Panc1 (cell line): ENCODE measurements at regions not wholly inside any gene's neighbourhood (a gene's known extent, or its start where the extent isn't known, plus 50 kb on each side); places are given as distances from the start of the nearest gene placed in this dataset.

Experiments used
- ATAC-seq: fragments of 200-7000 bp; cut with Tn5 transposase; 2 replicates; pipeline ENCODE4 v1.9.1; 2020; ENCODE audit warnings: mild to moderate bottlenecking, moderate library complexity
- BruUV-seq: library from RNA; stranded (reverse); fragments of 400-500 nt; replicated peaks from 2 replicates; lab custom pipeline; 2021; lab: Mats Ljungman, UMichigan
- CTCF ChIA-PET: fragments of 300-600 bp; sonication (Branson Sonifier 250); formaldehyde crosslinking; loops from one replicate; lab custom pipeline; 2022; ENCODE audit warnings: antibody characterized with exemption; lab: Charles Lee
- POLR2A ChIA-PET: fragments of 300-600 bp; sonication (Branson Sonifier 250); formaldehyde crosslinking; loops from one replicate; lab custom pipeline; 2022; ENCODE audit warnings: antibody characterized with exemption; lab: Charles Lee
- DNase-seq: peaks from one replicate; pipeline ENCODE4 v3.0.0-alpha.2; 2010; ENCODE audit warnings: low read depth, low spot score
- H3K27ac ChIP-seq: 2 replicates; pipeline ENCODE4 v1.5.1; 2011; ENCODE audit warnings: mild to moderate bottlenecking, low read length, inconsistent platforms
- H3K27me3 ChIP-seq: fragments of 200-500 bp; sonication (Bioruptor generic); 2 replicates; pipeline ENCODE4 v1.6.0; 2014; ENCODE audit warnings: low read length, inconsistent platforms; ENCODE audit not compliant: control insufficient read depth, insufficient read depth
- H3K36me3 ChIP-seq: fragments of 200-500 bp; sonication (Bioruptor generic); 2 replicates; pipeline ENCODE4 v1.5.1; 2014; ENCODE audit warnings: inconsistent platforms, mild to moderate bottlenecking, low read length, moderate library complexity; ENCODE audit not compliant: control insufficient read depth, insufficient read depth
- H3K4me1 ChIP-seq: 2 replicates; pipeline ENCODE4 v1.5.1; 2011; ENCODE audit warnings: inconsistent platforms, mild to moderate bottlenecking, low read length, moderate library complexity; ENCODE audit not compliant: control insufficient read depth, insufficient read depth
- H3K4me3 ChIP-seq, 2 experiments: 2 replicates each; pipeline ENCODE4 v1.5.1; 2011 to 2012; ENCODE audit warnings: low read depth in 2 of 2, low read length in 2 of 2, mild to moderate bottlenecking in 2 of 2, inconsistent platforms in 1 of 2, moderate library complexity in 1 of 2
- H3K9me3 ChIP-seq: fragments of 200-500 bp; sonication (Bioruptor generic); 2 replicates; pipeline ENCODE4 v1.5.1; 2014; ENCODE audit warnings: low read depth, mild to moderate bottlenecking, inconsistent platforms, low read length, moderate library complexity; ENCODE audit not compliant: control insufficient read depth, insufficient read depth
- POLR2AphosphoS5 ChIP-seq: IDR thresholded peaks from 2 replicates; pipeline ENCODE4 v1.6.1; 2012; ENCODE audit warnings: mild to moderate bottlenecking, low read depth, low read length, moderate library complexity
- SIN3A ChIP-seq: IDR thresholded peaks from 2 replicates; pipeline ENCODE4 v1.6.1; 2012; ENCODE audit warnings: low read depth, mild to moderate bottlenecking, low read length, moderate library complexity, borderline replicate concordance; ENCODE audit not compliant: insufficient read depth
- TCF7L2 ChIP-seq: IDR thresholded peaks from 2 replicates; pipeline ENCODE4 v1.6.1; 2011; ENCODE audit warnings: mild to moderate bottlenecking, low read depth, low read length, inconsistent platforms
- in situ Hi-C: cut with HindIII; loops from 2 replicates; pipeline ENCODE4 v1.10.0; 2016; ENCODE audit warnings: low sequenced_read_pairs, low pct_unique_long_range_greater_than_20kb
- intact Hi-C: fragments of 100-400 bp; cut with micrococcal nuclease; formaldehyde crosslinking; loops from one replicate; pipeline ENCODE4 v1.10.0; 2022; ENCODE audit not compliant: unreplicated experiment
- TF ChIP-seq, protein P1 (sequence below): fragments of 450-650 bp; IDR thresholded peaks from 2 replicates; pipeline ENCODE4 v1.5.1; 2017; ENCODE audit warnings: mild to moderate bottlenecking
- TF ChIP-seq, protein P2 (sequence below), 2 experiments: IDR thresholded peaks; 2 replicates each; pipeline ENCODE4 v1.6.1; 2011 to 2012; ENCODE audit warnings: low read depth in 2 of 2, control low read depth in 1 of 2, low read length in 1 of 2, mild to moderate bottlenecking in 1 of 2, moderate library complexity in 1 of 2; ENCODE audit not compliant: insufficient read depth in 1 of 2

DNA sequence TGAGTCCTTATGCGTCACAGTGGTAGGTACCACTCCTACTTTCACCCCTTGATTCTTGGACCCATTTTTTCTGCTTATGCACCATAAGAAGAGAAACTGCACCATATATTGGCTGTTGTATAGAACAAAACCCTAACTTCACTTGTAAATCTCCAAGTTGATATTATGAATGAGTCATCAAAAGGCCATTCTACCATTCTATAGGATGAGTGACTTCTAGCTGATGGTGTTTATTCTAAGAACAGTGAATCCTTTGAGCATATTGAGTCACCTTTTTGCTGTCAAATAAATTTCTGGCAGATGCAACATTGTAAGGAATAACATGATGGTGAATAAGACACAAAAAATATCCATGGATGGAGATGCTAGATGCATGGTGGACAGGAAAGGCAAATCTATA is 57.7 kb downstream of the POLR1D start:
- POLR2A ChIA-PET: no interaction called here
- Histone ChIP-seq H3K4me1 (no peaks in the 10 kb centered on the region), H3K27ac (no peak overlapping the region), H3K4me3 (no peak overlapping the region), H3K27me3 (no peaks in the 10 kb centered on the region; the same call in 1 of the 2 replicates), H3K36me3 (no peaks in the 10 kb centered on the region), H3K9me3 (no peaks in the 10 kb centered on the region)
- ATAC-seq: no peak
- CTCF ChIA-PET: no interaction called here
- no TSS peak for BruUV-seq
- no peak for TF ChIP-seq SIN3A
- no peak for TF ChIP-seq POLR2AphosphoS5
- in situ Hi-C loops (no loop called here), intact Hi-C loops (no loop called here)
- no peak for DNase-seq

DNA sequence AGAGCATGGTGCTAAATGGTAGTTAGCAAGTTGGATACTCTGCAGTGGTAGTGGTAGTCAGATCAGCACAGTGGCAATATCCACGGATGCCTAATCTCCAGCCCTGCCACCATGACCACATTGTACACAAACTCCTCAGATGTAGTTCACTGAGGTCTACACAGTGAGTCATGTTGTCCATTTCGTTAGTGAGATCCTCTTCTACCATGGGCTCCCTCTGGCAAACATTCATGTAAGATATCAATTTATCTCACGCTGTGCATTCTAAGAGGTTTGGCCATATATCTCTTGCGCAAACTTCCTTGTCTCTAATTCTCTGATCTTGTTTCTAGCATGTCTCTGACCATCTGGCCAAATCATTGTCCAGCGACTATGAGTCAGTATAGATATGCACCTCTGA is 58.2 kb downstream of the POLR1D start:
- CTCF ChIA-PET: no interaction called here
- intact Hi-C loops: no loop called here
- BruUV-seq: no TSS peak

DNA sequence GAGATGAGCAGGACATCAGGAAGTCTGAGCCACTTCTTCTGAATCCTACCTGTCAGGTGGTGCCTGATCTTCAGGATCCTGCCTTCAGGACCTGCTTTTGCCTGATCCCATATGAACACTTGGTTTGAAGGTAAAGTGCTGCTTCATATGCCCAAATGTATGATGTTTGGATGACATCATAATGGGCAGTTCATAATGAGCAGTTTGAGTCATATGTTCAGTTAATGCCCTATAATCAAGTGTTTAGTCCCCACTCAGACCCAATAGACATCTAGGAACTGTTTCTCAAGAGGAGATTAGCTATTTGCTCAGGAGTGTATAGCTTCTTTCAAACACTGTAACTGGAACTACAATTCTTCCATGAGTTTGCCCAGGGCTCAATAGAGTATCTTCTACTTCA is 58.8 kb downstream of the POLR1D start:
- no TSS peak for BruUV-seq
- ChIA-PET POLR2A (no interaction called here), CTCF (no interaction called here)

More for the DNA sequence above, 58.2 kb downstream of the POLR1D start:
- Histone ChIP-seq H3K27me3 (no peaks in the 10 kb centered on the region; the same call in 1 of the 2 replicates), H3K36me3 (no peaks in the 10 kb centered on the region), H3K4me1 (no peaks in the 10 kb centered on the region), H3K27ac (no peak overlapping the region), H3K4me3 (no peak overlapping the region), H3K9me3 (no peaks in the 10 kb centered on the region)
- POLR2A ChIA-PET: no interaction called here
- no peak for DNase-seq
- in situ Hi-C loops: no loop called here
- ATAC-seq: no peak
- TF ChIP-seq, protein P1, sequence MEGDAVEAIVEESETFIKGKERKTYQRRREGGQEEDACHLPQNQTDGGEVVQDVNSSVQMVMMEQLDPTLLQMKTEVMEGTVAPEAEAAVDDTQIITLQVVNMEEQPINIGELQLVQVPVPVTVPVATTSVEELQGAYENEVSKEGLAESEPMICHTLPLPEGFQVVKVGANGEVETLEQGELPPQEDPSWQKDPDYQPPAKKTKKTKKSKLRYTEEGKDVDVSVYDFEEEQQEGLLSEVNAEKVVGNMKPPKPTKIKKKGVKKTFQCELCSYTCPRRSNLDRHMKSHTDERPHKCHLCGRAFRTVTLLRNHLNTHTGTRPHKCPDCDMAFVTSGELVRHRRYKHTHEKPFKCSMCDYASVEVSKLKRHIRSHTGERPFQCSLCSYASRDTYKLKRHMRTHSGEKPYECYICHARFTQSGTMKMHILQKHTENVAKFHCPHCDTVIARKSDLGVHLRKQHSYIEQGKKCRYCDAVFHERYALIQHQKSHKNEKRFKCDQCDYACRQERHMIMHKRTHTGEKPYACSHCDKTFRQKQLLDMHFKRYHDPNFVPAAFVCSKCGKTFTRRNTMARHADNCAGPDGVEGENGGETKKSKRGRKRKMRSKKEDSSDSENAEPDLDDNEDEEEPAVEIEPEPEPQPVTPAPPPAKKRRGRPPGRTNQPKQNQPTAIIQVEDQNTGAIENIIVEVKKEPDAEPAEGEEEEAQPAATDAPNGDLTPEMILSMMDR: no peak
- TF ChIP-seq POLR2AphosphoS5 (no peak), TCF7L2 (no peak), SIN3A (no peak)
- TF ChIP-seq, protein P2, sequence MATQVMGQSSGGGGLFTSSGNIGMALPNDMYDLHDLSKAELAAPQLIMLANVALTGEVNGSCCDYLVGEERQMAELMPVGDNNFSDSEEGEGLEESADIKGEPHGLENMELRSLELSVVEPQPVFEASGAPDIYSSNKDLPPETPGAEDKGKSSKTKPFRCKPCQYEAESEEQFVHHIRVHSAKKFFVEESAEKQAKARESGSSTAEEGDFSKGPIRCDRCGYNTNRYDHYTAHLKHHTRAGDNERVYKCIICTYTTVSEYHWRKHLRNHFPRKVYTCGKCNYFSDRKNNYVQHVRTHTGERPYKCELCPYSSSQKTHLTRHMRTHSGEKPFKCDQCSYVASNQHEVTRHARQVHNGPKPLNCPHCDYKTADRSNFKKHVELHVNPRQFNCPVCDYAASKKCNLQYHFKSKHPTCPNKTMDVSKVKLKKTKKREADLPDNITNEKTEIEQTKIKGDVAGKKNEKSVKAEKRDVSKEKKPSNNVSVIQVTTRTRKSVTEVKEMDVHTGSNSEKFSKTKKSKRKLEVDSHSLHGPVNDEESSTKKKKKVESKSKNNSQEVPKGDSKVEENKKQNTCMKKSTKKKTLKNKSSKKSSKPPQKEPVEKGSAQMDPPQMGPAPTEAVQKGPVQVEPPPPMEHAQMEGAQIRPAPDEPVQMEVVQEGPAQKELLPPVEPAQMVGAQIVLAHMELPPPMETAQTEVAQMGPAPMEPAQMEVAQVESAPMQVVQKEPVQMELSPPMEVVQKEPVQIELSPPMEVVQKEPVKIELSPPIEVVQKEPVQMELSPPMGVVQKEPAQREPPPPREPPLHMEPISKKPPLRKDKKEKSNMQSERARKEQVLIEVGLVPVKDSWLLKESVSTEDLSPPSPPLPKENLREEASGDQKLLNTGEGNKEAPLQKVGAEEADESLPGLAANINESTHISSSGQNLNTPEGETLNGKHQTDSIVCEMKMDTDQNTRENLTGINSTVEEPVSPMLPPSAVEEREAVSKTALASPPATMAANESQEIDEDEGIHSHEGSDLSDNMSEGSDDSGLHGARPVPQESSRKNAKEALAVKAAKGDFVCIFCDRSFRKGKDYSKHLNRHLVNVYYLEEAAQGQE (IDR thresholded peaks at IDR 0.05; ENCODE audit: insufficient read depth in 1 of 2, low read depth in 2 of 2, low read length in 1 of 2): no peak

More for the DNA sequence above, 58.8 kb downstream of the POLR1D start:
- TF ChIP-seq, protein P1: no peak
- no peak for TF ChIP-seq SIN3A
- TF ChIP-seq POLR2AphosphoS5: no peak
- TF ChIP-seq TCF7L2: no peak
- TF ChIP-seq, protein P2 (IDR thresholded peaks at IDR 0.05; ENCODE audit: insufficient read depth in 1 of 2, low read depth in 2 of 2, low read length in 1 of 2): no peak
- Histone ChIP-seq H3K27ac (no peak overlapping the region), H3K4me1 (no peaks in the 10 kb centered on the region), H3K4me3 (no peak overlapping the region), H3K27me3 (no peaks in the 10 kb centered on the region; the same call in 1 of the 2 replicates), H3K9me3 (no peaks in the 10 kb centered on the region), H3K36me3 (no peaks in the 10 kb centered on the region)
- intact Hi-C loops: no loop called here
- no peak for ATAC-seq
- in situ Hi-C loops: no loop called here
- DNase-seq: no peak
